Activated T-helper 1 cell treated with anti-CD3 and anti-CD28 coated beads, Interleukin-12 subunit alpha, Interleukin-12 subunit beta, Interleukin-2, Interleukin-4 antibody, amounts not matched to agents 30 ng/mL and 10 ng/mL and 1 ng/mL, durations not matched to agents 14 hours and 24 hours and 36 hours (primary cell): ENCODE measurements at regions not wholly inside any gene's neighbourhood (a gene's known extent, or its start where the extent isn't known, plus 50 kb on each side); places are given as distances from the start of the nearest gene placed in this dataset.

Experiments
- DNase-seq: peaks from one replicate; pipeline ENCODE4 v3.0.0; 2021; ENCODE audit warnings: low spot score
- H3K27ac Mint-ChIP-seq: one replicate; pipeline ENCODE4 v1.8.0; 2021; ENCODE audit warnings: mild to moderate bottlenecking, mixed read lengths
- H3K27me3 Mint-ChIP-seq: one replicate; pipeline ENCODE4 v1.8.0; 2022; ENCODE audit warnings: mild to moderate bottlenecking, moderate library complexity, mixed read lengths; ENCODE audit not compliant: insufficient read depth
- H3K36me3 Mint-ChIP-seq: one replicate; pipeline ENCODE4 v1.8.0; 2021; ENCODE audit warnings: low read depth, mixed read lengths
- H3K4me1 Mint-ChIP-seq: one replicate; pipeline ENCODE4 v1.8.0; 2021; ENCODE audit warnings: low read depth, mixed read lengths
- H3K4me3 Mint-ChIP-seq: one replicate; pipeline ENCODE4 v1.8.0; 2021; ENCODE audit warnings: mild to moderate bottlenecking, moderate library complexity, mixed read lengths
- H3K9me3 Mint-ChIP-seq: one replicate; pipeline ENCODE4 v1.8.0; 2021; ENCODE audit warnings: mixed read lengths
- intact Hi-C: fragments of 100-400 bp; cut with micrococcal nuclease; formaldehyde crosslinking; loops from one replicate; pipeline ENCODE4 v1.15.1; 2024

DNA sequence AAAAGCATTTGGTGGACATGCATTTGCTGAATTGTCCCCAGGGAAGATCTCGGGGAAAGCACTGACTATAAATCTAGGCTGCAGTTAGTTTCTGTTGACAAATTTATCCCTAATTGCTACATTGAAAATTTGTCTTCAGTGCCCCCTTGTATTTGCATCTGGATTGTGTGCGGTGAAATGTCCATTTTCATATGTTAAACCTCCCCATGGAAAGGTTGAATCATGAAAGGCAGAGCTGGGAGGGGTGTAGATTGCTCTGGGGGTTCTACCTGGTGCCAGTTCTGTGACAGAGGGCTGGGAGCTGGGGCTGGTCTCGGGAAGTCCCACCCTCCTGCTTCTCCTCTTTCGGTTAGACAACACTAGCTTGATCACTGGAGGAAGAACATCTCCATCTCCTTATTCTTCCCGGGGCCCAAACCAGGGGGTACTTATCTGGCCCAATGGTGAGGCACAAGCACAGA lies 101.9 kb downstream of the GADD45G start:
- Mint-ChIP-seq H3K4me1 (peaks cover 100% of the 10 kb centered on the region), H3K27ac (peak overlapping the region; percentile 69), H3K4me3 (peak overlapping the region; percentile 92), H3K27me3 (no peaks in the 10 kb centered on the region), H3K36me3 (peaks cover 76% of the 10 kb centered on the region), H3K9me3 (no peaks in the 10 kb centered on the region)
- intact Hi-C loops, result no loop called here
- DNase-seq, result no peak

DNA sequence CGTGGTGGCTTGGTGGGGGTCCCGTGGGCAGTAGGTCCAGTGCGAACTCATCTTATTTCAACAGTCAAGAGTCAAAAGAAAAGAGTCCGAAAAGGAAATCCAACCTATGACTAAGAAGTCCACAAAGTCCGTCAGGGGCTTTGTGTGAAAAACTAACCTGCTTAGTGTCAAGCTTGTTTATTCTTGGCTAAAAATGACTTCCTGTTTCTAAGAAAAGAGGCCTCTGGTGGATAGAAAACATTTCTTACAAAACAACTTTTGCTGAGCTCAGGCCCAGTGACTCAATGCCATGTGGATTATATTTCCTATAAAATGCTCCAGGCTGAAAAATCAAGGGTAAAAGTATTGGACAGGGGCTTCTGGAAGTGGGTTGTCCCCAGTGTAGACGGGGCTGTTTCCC lies 105.9 kb downstream of the GADD45G start:
- no peaks in the 10 kb centered on the region for H3K9me3 Mint-ChIP-seq
- peaks cover 85% of the 10 kb centered on the region for H3K4me1 Mint-ChIP-seq
- no peak for DNase-seq
- peaks cover 67% of the 10 kb centered on the region for H3K36me3 Mint-ChIP-seq
- intact Hi-C loops, result loop anchor here (1.0 kb wide), 1 partner anchor 9 kb away; no protein-coding TSS in a partner anchor
- H3K4me3 Mint-ChIP-seq, result peak overlapping the region; percentile 37
- no peaks in the 10 kb centered on the region for H3K27me3 Mint-ChIP-seq
- H3K27ac Mint-ChIP-seq, result peak overlapping the region; percentile 87

DNA sequence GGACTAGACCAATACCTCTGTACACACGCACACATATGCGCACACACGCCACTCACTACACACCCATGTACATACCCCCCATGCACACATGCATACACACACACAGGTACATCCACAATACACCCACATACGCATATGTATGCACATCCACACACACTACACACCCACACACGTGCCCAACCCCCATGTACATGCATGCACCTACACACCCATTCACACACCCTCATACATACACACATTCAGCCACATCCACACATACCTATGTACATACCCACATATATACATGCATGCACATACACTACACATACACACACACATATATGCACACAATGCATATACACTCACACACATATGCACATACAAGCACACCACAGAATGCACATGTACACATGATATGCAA lies 107.1 kb downstream of the GADD45G start:
- DNase-seq, result no peak
- H3K36me3 Mint-ChIP-seq, result peaks cover 62% of the 10 kb centered on the region
- intact Hi-C loops, result no loop called here
- no peak overlapping the region for H3K4me3 Mint-ChIP-seq
- H3K27me3 Mint-ChIP-seq, result no peaks in the 10 kb centered on the region
- H3K9me3 Mint-ChIP-seq, result no peaks in the 10 kb centered on the region
- peak overlapping the region; percentile 41 for H3K27ac Mint-ChIP-seq
- H3K4me1 Mint-ChIP-seq, result peaks cover 83% of the 10 kb centered on the region

DNA sequence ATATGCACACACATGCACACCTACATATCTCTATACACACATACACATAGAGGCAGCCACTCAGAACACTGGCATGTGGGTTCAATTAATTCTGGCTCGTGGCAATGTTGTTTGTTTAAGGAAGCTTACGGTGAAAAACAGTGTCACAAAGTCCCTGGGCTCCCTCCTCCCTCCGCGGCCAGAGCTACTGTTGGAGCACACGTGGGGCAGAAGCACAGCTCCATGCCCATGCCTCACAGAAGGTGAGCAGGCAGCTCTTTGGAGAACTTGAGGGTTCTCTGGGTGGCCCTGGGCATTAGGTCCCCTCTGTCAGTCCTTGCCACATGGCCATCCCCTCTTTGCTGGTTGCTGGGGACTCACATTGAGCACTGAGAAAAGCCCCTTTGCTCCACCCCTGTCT lies 107.5 kb downstream of the GADD45G start:
- Mint-ChIP-seq H3K36me3 (peaks cover 63% of the 10 kb centered on the region), H3K4me1 (peaks cover 83% of the 10 kb centered on the region), H3K4me3 (no peak overlapping the region), H3K27me3 (no peaks in the 10 kb centered on the region), H3K9me3 (no peaks in the 10 kb centered on the region), H3K27ac (peak overlapping the region; percentile 41)
- DNase-seq, result no peak
- intact Hi-C loops, result no loop called here

- peak overlapping the region; percentile 17 for H3K4me3 Mint-ChIP-seq
- peaks cover 50% of the 10 kb centered on the region for H3K36me3 Mint-ChIP-seq
- H3K27me3 Mint-ChIP-seq, result no peaks in the 10 kb centered on the region
- intact Hi-C loops, result loop anchor here (2.0 kb wide), 1 partner anchor 24 kb away; no protein-coding TSS in a partner anchor
- H3K4me1 Mint-ChIP-seq, result peaks cover 71% of the 10 kb centered on the region
- no peak for DNase-seq
- peak overlapping the region; percentile 75 for H3K27ac Mint-ChIP-seq
- H3K9me3 Mint-ChIP-seq, result no peaks in the 10 kb centered on the region
These were observed 109.5 kb downstream of the GADD45G start for GRCh38 chr9:89714321-89714720.

GRCh38 chr9:89715318-89715858 lies 110.6 kb downstream of the GADD45G start:
- peak overlapping the region; percentile 75 for H3K27ac Mint-ChIP-seq
- peaks cover 67% of the 10 kb centered on the region for H3K4me1 Mint-ChIP-seq
- no peaks in the 10 kb centered on the region for H3K27me3 Mint-ChIP-seq
- H3K9me3 Mint-ChIP-seq, result no peaks in the 10 kb centered on the region
- intact Hi-C loops, result loop anchor here (2.0 kb wide), 1 partner anchor 23 kb away; no protein-coding TSS in a partner anchor
- peak overlapping the region; percentile 19 for H3K4me3 Mint-ChIP-seq
- DNase-seq, result no peak
- peaks cover 49% of the 10 kb centered on the region for H3K36me3 Mint-ChIP-seq

DNA sequence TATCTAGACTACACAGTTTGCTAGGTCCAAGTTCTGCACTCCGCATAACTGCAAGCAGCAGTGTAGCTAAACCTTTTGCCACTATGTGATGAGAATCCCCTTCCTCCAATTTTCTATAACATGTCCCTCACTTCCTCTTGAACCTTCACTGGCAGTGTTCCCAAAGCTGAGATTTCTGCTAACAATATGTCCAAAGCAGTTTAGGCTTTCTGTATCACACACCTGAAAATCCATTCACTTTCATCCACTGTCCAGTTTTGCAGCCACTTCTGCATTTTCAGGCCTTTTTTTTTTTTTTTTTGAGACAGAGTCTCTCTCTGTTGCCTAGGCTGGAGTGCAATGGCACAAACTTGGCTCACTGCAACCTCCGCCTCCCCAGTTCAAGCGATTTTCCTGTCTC lies 111.1 kb downstream of the GADD45G start:
- Mint-ChIP-seq H3K27ac (peak overlapping the region; percentile 75), H3K4me3 (peak overlapping the region; percentile 0)
- intact Hi-C loops, result loop anchor here (2.0 kb wide), 1 partner anchor 23 kb away; no protein-coding TSS in a partner anchor

GRCh38 chr9:89716559-89716958 lies 111.7 kb downstream of the GADD45G start:
- Mint-ChIP-seq H3K27ac (no peak overlapping the region), H3K9me3 (no peaks in the 10 kb centered on the region), H3K36me3 (peaks cover 44% of the 10 kb centered on the region), H3K4me3 (no peak overlapping the region), H3K27me3 (no peaks in the 10 kb centered on the region), H3K4me1 (peaks cover 60% of the 10 kb centered on the region)
- no peak for DNase-seq
- intact Hi-C loops, result no loop called here

More for the DNA sequence above, 111.1 kb downstream of the GADD45G start:
- H3K27me3 Mint-ChIP-seq, result no peaks in the 10 kb centered on the region
- DNase-seq, result no peak
- no peaks in the 10 kb centered on the region for H3K9me3 Mint-ChIP-seq
- peaks cover 67% of the 10 kb centered on the region for H3K4me1 Mint-ChIP-seq
- peaks cover 49% of the 10 kb centered on the region for H3K36me3 Mint-ChIP-seq

DNA sequence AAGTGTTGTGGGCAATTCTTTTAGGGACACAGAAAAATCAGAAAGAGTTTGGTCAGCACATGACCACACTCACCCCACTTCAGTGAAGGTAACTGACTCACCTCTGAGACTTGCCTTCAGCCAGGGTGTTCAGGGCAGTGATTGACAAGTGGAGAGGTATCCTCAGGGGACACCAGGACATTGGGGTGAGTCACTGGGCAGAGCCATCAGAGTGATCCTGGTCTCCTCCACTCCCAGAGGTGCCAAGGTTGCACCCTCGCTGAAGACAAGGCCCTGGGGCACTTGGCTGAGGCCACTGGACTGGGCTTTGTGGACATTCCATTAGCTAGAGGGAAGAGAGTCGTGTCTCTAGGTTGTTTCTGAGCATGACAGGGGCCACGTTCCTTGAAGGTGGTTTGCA lies 113.4 kb downstream of the GADD45G start:
- Mint-ChIP-seq H3K4me1 (peaks cover 59% of the 10 kb centered on the region), H3K27ac (no peak overlapping the region), H3K27me3 (no peaks in the 10 kb centered on the region), H3K36me3 (peaks cover 41% of the 10 kb centered on the region), H3K9me3 (no peaks in the 10 kb centered on the region), H3K4me3 (no peak overlapping the region)
- intact Hi-C loops, result no loop called here
- no peak for DNase-seq

- DNase-seq, result no peak
- Mint-ChIP-seq H3K4me3 (no peak overlapping the region), H3K9me3 (no peaks in the 10 kb centered on the region), H3K27ac (peak overlapping the region; percentile 24), H3K36me3 (peaks cover 41% of the 10 kb centered on the region), H3K27me3 (no peaks in the 10 kb centered on the region), H3K4me1 (peaks cover 59% of the 10 kb centered on the region)
- intact Hi-C loops, result no loop called here
These were observed 113.8 kb downstream of the GADD45G start for GRCh38 chr9:89718651-89719050.

DNA sequence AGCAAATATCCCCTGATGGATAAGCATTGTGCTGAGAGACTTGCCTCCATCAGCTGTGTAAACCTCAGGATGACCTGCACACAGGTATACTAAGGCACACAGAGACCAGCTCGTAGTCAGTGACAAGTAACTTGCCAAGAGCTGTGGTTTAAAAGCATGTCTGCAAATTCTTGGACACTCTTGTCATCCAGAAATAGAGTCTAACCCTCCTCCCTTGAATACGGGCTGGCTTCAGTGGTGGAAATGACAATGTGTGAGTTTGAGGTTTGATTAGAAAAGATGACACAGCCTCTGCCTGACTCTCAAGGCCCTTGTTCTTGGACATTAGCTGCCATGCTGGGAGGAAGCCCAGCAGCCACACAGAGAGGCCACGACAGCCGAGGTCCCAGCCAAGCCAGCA lies 114.4 kb downstream of the GADD45G start:
- peaks cover 37% of the 10 kb centered on the region for H3K36me3 Mint-ChIP-seq
- H3K27ac Mint-ChIP-seq, result peak overlapping the region; percentile 24
- no peaks in the 10 kb centered on the region for H3K27me3 Mint-ChIP-seq
- H3K4me1 Mint-ChIP-seq, result peaks cover 54% of the 10 kb centered on the region
- DNase-seq, result no peak
- no peak overlapping the region for H3K4me3 Mint-ChIP-seq
- H3K9me3 Mint-ChIP-seq, result no peaks in the 10 kb centered on the region
- intact Hi-C loops, result no loop called here

DNA sequence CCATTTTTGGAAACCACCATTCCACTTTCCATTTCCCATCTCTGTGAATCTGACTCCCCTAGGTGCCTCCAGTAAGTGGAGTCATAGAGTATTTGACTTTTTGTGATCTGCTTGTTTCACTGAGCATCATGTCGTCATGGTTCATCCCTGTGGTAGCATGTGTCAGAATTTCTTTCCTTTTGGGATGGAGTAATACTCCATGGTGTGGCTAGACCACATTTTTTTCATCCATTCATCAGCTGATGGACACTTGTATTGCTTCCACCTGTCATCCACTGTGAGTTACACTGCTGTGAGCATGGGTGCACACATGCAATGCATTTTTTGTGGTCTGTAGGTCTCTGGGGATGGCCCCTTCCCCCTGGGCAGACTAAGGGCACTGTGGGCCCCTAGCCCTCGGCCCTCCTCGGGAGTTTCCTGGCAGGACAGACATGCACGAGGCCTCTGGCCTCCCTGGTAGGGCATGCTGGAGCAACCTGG lies 115.9 kb downstream of the GADD45G start:
- H3K27ac Mint-ChIP-seq, result no peak overlapping the region
- H3K4me1 Mint-ChIP-seq, result peaks cover 46% of the 10 kb centered on the region
- intact Hi-C loops, result no loop called here
- H3K36me3 Mint-ChIP-seq, result peaks cover 36% of the 10 kb centered on the region
- no peak for DNase-seq
- H3K4me3 Mint-ChIP-seq, result no peak overlapping the region
- H3K9me3 Mint-ChIP-seq, result peaks cover 3% of the 10 kb centered on the region
- H3K27me3 Mint-ChIP-seq, result no peaks in the 10 kb centered on the region

GRCh38 chr9:89721176-89721700 lies 116.4 kb downstream of the GADD45G start:
- intact Hi-C loops, result no loop called here
- Mint-ChIP-seq H3K4me3 (no peak overlapping the region), H3K9me3 (peaks cover 3% of the 10 kb centered on the region), H3K36me3 (peaks cover 34% of the 10 kb centered on the region), H3K27ac (no peak overlapping the region), H3K27me3 (no peaks in the 10 kb centered on the region), H3K4me1 (peaks cover 43% of the 10 kb centered on the region)
- DNase-seq, result no peak
